Kidney (tissue), 13 donors: ENCODE measurements at regions not wholly inside any gene's neighbourhood (a gene's known extent, or its start where the extent isn't known, plus 50 kb on each side); places are given as distances from the start of the nearest gene placed in this dataset.

ENCODE experiments used
- DNase-seq, 5 donors: peaks; one replicate each; pipeline ENCODE4 v3.0.0-alpha.2; 2013 to 2020
- FAIRE-seq: peaks from 2 replicates; lab custom pipeline; 2012; peaks lifted over from hg19 to GRCh38; lab: Jason Lieb, UNC
- H3K27ac ChIP-seq, 2 donors: one replicate each; pipeline ENCODE4 v1.7.0; 2013; ENCODE audit warnings: low read depth in 2 of 2, low read length in 2 of 2, inconsistent platforms in 1 of 2
- H3K27me3 ChIP-seq: one replicate; pipeline ENCODE4 v1.7.1; 2013; ENCODE audit warnings: low read length, inconsistent platforms; ENCODE audit not compliant: control insufficient read depth, insufficient read depth
- H3K36me3 ChIP-seq, 3 donors: one replicate each; pipeline versions ENCODE4 v1.7.0 to v1.7.1; 2013; ENCODE audit warnings: low read length in 3 of 3, control low read depth in 1 of 3, inconsistent platforms in 1 of 3; ENCODE audit not compliant: insufficient read depth in 3 of 3, control insufficient read depth in 2 of 3
- H3K4me1 ChIP-seq, 3 donors: one replicate each; pipeline versions ENCODE4 v1.7.0 to v1.7.1; 2013; ENCODE audit warnings: low read length in 3 of 3, inconsistent platforms in 1 of 3, low read depth in 1 of 3; ENCODE audit not compliant: control insufficient read depth in 2 of 3, insufficient read depth in 2 of 3
- H3K4me3 ChIP-seq, 3 donors: one replicate each; pipeline versions ENCODE4 v1.7.0 to v1.8.1; 2013; ENCODE audit warnings: low read length in 3 of 3, control low read depth in 1 of 3, inconsistent platforms in 1 of 3
- H3K9ac ChIP-seq, 3 donors: one replicate each; pipeline versions ENCODE4 v1.7.0 to v1.7.1; 2013; ENCODE audit warnings: low read length in 3 of 3, control low read depth in 1 of 3, inconsistent platforms in 1 of 3
- H3K9me3 ChIP-seq, 3 donors: one replicate each; pipeline versions ENCODE4 v1.7.0 to v1.7.1; 2013; ENCODE audit warnings: low read length in 3 of 3, control low read depth in 1 of 3, inconsistent platforms in 1 of 3; ENCODE audit not compliant: control insufficient read depth in 2 of 3, insufficient read depth in 1 of 3
- CTCF ChIP-seq: IDR thresholded peaks from 3 replicates; pipeline ENCODE4 v1.5.1; 2012; ENCODE audit warnings: mild to moderate bottlenecking, moderate library complexity, borderline replicate concordance; ENCODE audit not compliant: insufficient read depth; ENCODE audit errors: extremely low read depth
- intact Hi-C: fragments of 100-400 bp; cut with DNase I; formaldehyde crosslinking; loops from one replicate; pipeline ENCODE4 v1.11.1; 2022
- donor health status: control.
- donor health status: control.
- donor health status: control.
- donor health status: control.
- donor health status: control.
- donor health status: DM: yes; HTN: yes; CAD: no.
- donor health status: Normal renal cell carcinoma (clear cell type).

DNA sequence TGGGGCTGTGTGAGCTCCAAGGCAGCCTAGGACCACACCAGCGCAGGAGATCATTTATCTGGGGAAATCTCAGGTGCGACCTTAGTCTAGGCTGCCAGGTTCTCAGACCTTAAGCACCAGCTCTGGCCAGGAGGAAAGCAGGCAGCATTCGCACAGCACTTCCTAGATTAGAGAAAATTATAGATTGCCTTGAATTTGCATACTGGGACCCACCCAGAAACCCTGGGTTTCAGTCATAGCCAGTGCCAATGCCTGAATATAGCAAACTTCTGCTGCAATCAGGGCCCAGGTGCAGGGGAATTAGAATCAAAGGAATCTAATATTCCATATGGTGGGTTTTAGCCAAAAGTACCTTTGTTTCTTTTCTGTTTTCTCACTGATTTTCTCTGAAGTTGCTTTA, 204.3 kb upstream of the CST7 start:
- no peaks in the 10 kb centered on the region for H3K36me3 ChIP-seq
- H3K9ac ChIP-seq: no peak overlapping the region
- FAIRE-seq (no peak), DNase-seq (no peak)
- H3K27ac ChIP-seq: no peak overlapping the region
- no peaks in the 10 kb centered on the region for H3K9me3 ChIP-seq
- intact Hi-C loops: no loop called here
- H3K4me1 ChIP-seq: peaks cover 0 to 5% (median under 1%) of the 10 kb centered on the region in 3 donors
- no peak for TF ChIP-seq CTCF
- no peak overlapping the region for H3K4me3 ChIP-seq
- H3K27me3 ChIP-seq: no peaks in the 10 kb centered on the region

GRCh38 chr20:24745206-24745605, 203.9 kb upstream of the CST7 start:
- no peak for TF ChIP-seq CTCF
- no peaks in the 10 kb centered on the region for H3K27me3 ChIP-seq
- no peak overlapping the region for H3K4me3 ChIP-seq
- FAIRE-seq (no peak), DNase-seq (no peak)
- H3K9ac ChIP-seq: no peak overlapping the region
- H3K9me3 ChIP-seq: no peaks in the 10 kb centered on the region
- no peak overlapping the region for H3K27ac ChIP-seq
- intact Hi-C loops: no loop called here
- H3K4me1 ChIP-seq: peaks cover 0 to 5% (median 0%) of the 10 kb centered on the region in 3 donors
- no peaks in the 10 kb centered on the region for H3K36me3 ChIP-seq

DNA sequence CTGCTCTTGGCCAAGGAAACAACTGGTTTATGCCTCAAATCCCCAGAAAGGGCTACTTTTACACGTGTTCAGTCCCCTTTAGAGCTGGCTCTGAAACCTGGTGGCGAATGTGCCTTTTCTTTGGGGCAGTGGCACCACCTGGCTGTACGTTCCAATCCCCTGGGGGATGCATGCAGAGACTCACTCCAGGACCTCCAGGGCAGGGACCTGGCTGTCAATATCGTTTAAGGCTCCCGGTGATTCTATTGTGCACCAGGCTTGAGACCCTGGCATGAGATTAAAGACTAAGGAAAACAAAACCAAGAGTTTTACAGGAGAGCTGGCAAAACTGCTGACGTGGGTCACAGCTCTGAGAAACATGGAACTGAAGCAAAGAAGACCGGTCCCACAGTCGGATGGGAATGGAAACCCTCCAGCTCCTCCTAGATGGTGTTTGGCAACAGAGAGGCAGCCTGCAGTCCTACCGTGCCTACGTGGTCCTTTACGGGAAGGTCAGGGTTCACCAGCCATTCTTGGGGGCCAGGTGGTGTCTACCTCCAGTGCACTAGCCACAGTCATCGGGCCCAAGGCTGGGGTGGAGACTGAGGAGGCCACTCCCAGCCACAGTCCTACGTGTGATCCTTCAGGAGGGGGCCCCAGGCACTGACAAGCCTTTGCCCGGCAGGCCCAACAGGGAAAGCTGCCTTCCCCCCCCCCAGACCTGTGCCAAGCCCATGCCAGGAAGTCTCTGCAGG, 203.3 kb upstream of the CST7 start:
- Histone ChIP-seq H3K27me3 (no peaks in the 10 kb centered on the region), H3K9ac (no peak overlapping the region), H3K4me3 (no peak overlapping the region), H3K9me3 (no peaks in the 10 kb centered on the region), H3K4me1 (peaks cover 0 to 5% (median 0%) of the 10 kb centered on the region in 3 donors), H3K27ac (no peak overlapping the region), H3K36me3 (no peaks in the 10 kb centered on the region)
- intact Hi-C loops: no loop called here
- peak in 1 of 5 donors; percentile 45 for DNase-seq
- no peak for FAIRE-seq
- no peak for TF ChIP-seq CTCF
